Heart left ventricle (tissue), 13 donors: ENCODE measurements at regions not wholly inside any gene's neighbourhood (a gene's known extent, or its start where the extent isn't known, plus 50 kb on each side); places are given as distances from the start of the nearest gene placed in this dataset.

Experiments used
- CTCF ChIP-seq, 12 donors: fragments of 200-600 bp; sonication (generic) in 4 of 12; IDR thresholded peaks; one replicate each; pipeline versions ENCODE4 v1.5.0 to v1.8.0; 2018 to 2022; ENCODE audit warnings: antibody characterized with exemption in 12 of 12, mild to moderate bottlenecking in 5 of 12
- POLR2A ChIP-seq, 2 donors: fragments of 450-650 bp; IDR thresholded peaks; one replicate each; pipeline ENCODE4 v1.6.1; 2017; ENCODE audit warnings: antibody characterized with exemption in 2 of 2, mild to moderate bottlenecking in 2 of 2, moderate library complexity in 2 of 2
- donor health status: ischemic (EF 13 %, LVEDD 7.1; RV severe dilation, severe dysfunction).
- donor health status: DM: no; HTN: yes; CAD: no.
- donor health status: DM: no; HTN: no; CAD: no.
- donor health status: ischemic (EF 25% LVEDD 6.9; RV normal size, moderate dysfunction).
- donor health status: ischemic (EF 25% LVEDD 5.7; RV mildly dilated, moderate dysfunction).
- donor health status: ischemic (EF 35%, LVEDD 5.7; RV mildly dilated, moderate dysfunction).
- donor health status: nonischemic (EF 11% LVEDD 7.7; RV severe dilation, severe dysfunction).
- donor health status: DM: yes; HTN: yes; CAD: no.
- donor health status: PGD.
- donor health status: ischemic (EF 29% LVEDD 5.4; RV normal size, mild dysfunction).
- donor health status: nonischemic (EF 23%, LVEDD 6.1; RV moderate dilation, normal function).

- peak; percentile 18 to 63 (median 50) for TF ChIP-seq CTCF (IDR thresholded peaks at IDR 0.05)
- TF ChIP-seq POLR2A (IDR thresholded peaks at IDR 0.05) = no peak
Observed at GRCh38 chr11:109939166-109939810, 153.9 kb upstream of the ZC3H12C start.
